Keratinocyte (primary cell): ENCODE measurements at regions not wholly inside any gene's neighbourhood (a gene's known extent, or its start where the extent isn't known, plus 50 kb on each side); places are given as distances from the start of the nearest gene placed in this dataset.

Experiments used
- CTCF ChIP-seq, 3 experiments: IDR thresholded peaks in 1 of 3; conservative IDR thresholded peaks in 1 of 3; optimal IDR thresholded peaks in 1 of 3; 2 replicates in 2 of 3; 3 replicates in 1 of 3; pipeline versions ENCODE3 to v1.5.1; 2011; ENCODE audit warnings: low read length in 3 of 3, mild to moderate bottlenecking in 3 of 3, moderate library complexity in 2 of 3, control low read depth in 1 of 3, inconsistent platforms in 1 of 3; ENCODE audit not compliant: insufficient read depth in 2 of 3; ENCODE audit errors: extremely low read depth in 1 of 3
- EZH2 ChIP-seq: IDR thresholded peaks from one replicate; pipeline ENCODE4 v1.6.1; 2012; ENCODE audit warnings: inconsistent platforms, mild to moderate bottlenecking, low read length, moderate library complexity

- no peak for TF ChIP-seq CTCF (optimal IDR thresholded peaks at IDR 0.05 in 1 of 3, IDR thresholded peaks at IDR 0.05 in 1 of 3, conservative IDR thresholded peaks at IDR 0.05 in 1 of 3; ENCODE audit: extremely low read depth in 1 of 3, insufficient read depth in 2 of 3, low read length in 3 of 3)
- TF ChIP-seq EZH2, result no peak
Measured at GRCh38 chr3:59266551-59266950, 216.7 kb upstream of the CFAP20DC start.
